ENCODE measurements at regions not wholly inside any gene's neighbourhood (a gene's known extent, or its start where the extent isn't known, plus 50 kb on each side); places are given as distances from the start of the nearest gene placed in this dataset.

GRCh38 chr20:60497298-60498035, 539.2 kb downstream of the CDH26 start:
- DNase-seq (ENCODE audit: low read depth in 1 of 2, low spot score in 1 of 2) = no peak

- no peak for DNase-seq (ENCODE audit: low read depth in 1 of 2, low spot score in 1 of 2)
Observed at GRCh38 chr20:60500038-60500701, 541.9 kb downstream of the CDH26 start.

GRCh38 chr20:60501048-60501447, 542.8 kb downstream of the CDH26 start:
- no peak for DNase-seq (ENCODE audit: low read depth in 1 of 2, low spot score in 1 of 2)

GRCh38 chr20:60502881-60503280, 544.7 kb downstream of the CDH26 start:
- DNase-seq (ENCODE audit: low read depth in 1 of 2, low spot score in 1 of 2) = no peak

- no peak for DNase-seq (ENCODE audit: low read depth in 1 of 2, low spot score in 1 of 2)
Observed at GRCh38 chr20:60505423-60505822, 547.2 kb downstream of the CDH26 start.

GRCh38 chr20:60506061-60506460, 547.8 kb downstream of the CDH26 start:
- DNase-seq (ENCODE audit: low read depth in 1 of 2, low spot score in 1 of 2) = no peak

GRCh38 chr20:60507087-60507694, 549.0 kb downstream of the CDH26 start:
- DNase-seq (ENCODE audit: low read depth in 1 of 2, low spot score in 1 of 2) = no peak

GRCh38 chr20:60509407-60509806, 551.2 kb downstream of the CDH26 start:
- no peak for DNase-seq (ENCODE audit: low read depth in 1 of 2, low spot score in 1 of 2)

GRCh38 chr20:60510356-60510755, 552.1 kb downstream of the CDH26 start:
- DNase-seq (ENCODE audit: low read depth in 1 of 2, low spot score in 1 of 2) = no peak

GRCh38 chr20:60512443-60512842, 554.2 kb downstream of the CDH26 start:
- no peak for DNase-seq (ENCODE audit: low read depth in 1 of 2, low spot score in 1 of 2)

GRCh38 chr20:60513141-60513540, 554.9 kb downstream of the CDH26 start:
- DNase-seq (ENCODE audit: low read depth in 1 of 2, low spot score in 1 of 2) = no peak

GRCh38 chr20:60516442-60516841, 558.2 kb downstream of the CDH26 start:
- no peak for DNase-seq (ENCODE audit: low read depth in 1 of 2, low spot score in 1 of 2)

GRCh38 chr20:60518022-60518421, 559.8 kb downstream of the CDH26 start:
- DNase-seq (ENCODE audit: low read depth in 1 of 2, low spot score in 1 of 2) = no peak

- no peak for DNase-seq (ENCODE audit: low read depth in 1 of 2, low spot score in 1 of 2)
Observed at GRCh38 chr20:60525397-60525796, 567.2 kb downstream of the CDH26 start.

GRCh38 chr20:60527656-60528055, 569.4 kb downstream of the CDH26 start:
- no peak for DNase-seq (ENCODE audit: low read depth in 1 of 2, low spot score in 1 of 2)

- no peak for DNase-seq (ENCODE audit: low read depth in 1 of 2, low spot score in 1 of 2)
Observed at GRCh38 chr20:60528141-60528540, 569.9 kb downstream of the CDH26 start.

GRCh38 chr20:60529149-60529548, 570.9 kb downstream of the CDH26 start:
- DNase-seq (ENCODE audit: low read depth in 1 of 2, low spot score in 1 of 2) = no peak

- no peak for DNase-seq (ENCODE audit: low read depth in 1 of 2, low spot score in 1 of 2)
Observed at GRCh38 chr20:60535211-60535610, 577.0 kb downstream of the CDH26 start.

- no peak for DNase-seq (ENCODE audit: low read depth in 1 of 2, low spot score in 1 of 2)
Observed at GRCh38 chr20:60540591-60540990, 582.4 kb downstream of the CDH26 start.

GRCh38 chr20:60541991-60542390, 583.8 kb downstream of the CDH26 start:
- DNase-seq (ENCODE audit: low read depth in 1 of 2, low spot score in 1 of 2) = no peak

GRCh38 chr20:60543598-60543997, 585.4 kb downstream of the CDH26 start:
- DNase-seq (ENCODE audit: low read depth in 1 of 2, low spot score in 1 of 2) = no peak

- DNase-seq (ENCODE audit: low read depth in 1 of 2, low spot score in 1 of 2) = no peak
Observed at GRCh38 chr20:60553095-60553494, 594.9 kb downstream of the CDH26 start.

Measured in activated CD4-positive, alpha-beta T cell treated with anti-CD3 and anti-CD28 coated beads, Interleukin-2, amount 50 U/mL, for 24 hours (primary cell).